ENCODE measurements at regions not wholly inside any gene's neighbourhood (a gene's known extent, or its start where the extent isn't known, plus 50 kb on each side); places are given as distances from the start of the nearest gene placed in this dataset.

DNA sequence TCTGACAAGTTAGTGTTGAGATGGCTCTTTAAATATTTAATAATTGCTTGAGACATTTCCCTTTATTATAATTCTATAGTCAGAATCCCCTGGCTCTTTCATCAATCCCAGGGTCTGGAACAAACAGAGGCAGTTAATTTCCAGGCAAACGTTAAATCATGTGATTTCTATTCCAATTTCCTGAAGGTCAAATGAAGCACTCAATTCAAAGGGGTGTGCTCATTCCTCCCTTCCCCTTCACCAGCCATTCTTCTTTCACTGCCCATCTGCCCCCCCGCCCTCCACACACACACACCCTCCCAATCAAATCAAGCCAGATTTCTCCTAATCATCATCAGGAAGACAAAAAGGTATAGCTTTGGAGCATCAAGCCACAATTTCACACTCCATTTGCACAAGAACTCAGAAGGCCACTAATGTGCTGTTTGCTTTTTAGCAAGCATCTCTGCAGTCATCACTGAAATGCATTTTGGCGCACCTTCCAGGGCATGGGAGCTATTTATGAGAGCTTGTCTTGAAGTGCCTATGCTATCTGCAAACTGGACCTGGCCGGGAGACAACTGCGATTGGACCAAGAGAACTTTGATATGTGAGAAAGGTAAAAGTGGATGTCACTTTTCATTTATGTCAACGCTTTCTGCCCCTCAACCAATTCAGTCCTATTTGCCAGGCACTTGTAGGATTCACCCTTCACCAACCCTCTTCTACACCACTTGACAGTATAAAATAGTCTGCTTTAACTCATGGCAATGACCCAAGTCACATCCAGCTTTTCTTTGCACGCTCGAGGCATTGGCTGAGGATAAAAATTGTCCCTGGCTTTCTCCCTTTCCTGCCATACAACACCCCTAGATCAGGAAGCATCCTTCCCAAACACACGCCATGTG is 315.1 kb upstream of the API5 start:
- TF ChIP-seq, protein P1, sequence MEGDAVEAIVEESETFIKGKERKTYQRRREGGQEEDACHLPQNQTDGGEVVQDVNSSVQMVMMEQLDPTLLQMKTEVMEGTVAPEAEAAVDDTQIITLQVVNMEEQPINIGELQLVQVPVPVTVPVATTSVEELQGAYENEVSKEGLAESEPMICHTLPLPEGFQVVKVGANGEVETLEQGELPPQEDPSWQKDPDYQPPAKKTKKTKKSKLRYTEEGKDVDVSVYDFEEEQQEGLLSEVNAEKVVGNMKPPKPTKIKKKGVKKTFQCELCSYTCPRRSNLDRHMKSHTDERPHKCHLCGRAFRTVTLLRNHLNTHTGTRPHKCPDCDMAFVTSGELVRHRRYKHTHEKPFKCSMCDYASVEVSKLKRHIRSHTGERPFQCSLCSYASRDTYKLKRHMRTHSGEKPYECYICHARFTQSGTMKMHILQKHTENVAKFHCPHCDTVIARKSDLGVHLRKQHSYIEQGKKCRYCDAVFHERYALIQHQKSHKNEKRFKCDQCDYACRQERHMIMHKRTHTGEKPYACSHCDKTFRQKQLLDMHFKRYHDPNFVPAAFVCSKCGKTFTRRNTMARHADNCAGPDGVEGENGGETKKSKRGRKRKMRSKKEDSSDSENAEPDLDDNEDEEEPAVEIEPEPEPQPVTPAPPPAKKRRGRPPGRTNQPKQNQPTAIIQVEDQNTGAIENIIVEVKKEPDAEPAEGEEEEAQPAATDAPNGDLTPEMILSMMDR (IDR thresholded peaks at IDR 0.05), result no peak

DNA sequence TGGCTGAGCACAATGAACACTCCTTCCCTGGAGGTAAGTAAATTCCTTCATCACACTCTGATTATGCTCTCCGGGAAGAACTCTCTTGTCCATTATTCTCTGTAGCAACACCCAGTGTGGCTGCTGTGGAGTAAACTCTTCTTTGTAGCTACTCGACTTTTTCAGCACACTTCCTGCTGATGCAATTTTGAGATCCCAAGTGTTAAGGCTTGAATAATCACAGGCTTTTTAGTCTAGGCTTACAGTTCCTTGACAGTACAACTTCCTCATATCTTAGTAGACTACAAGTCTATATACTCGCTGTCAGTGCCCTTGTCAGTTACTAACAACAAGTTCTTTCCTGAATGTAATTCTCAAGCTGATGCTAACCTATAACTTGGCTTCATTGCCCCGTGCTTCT is 301.8 kb upstream of the API5 start:
- TF ChIP-seq, protein P1 (IDR thresholded peaks at IDR 0.05), result no peak

DNA sequence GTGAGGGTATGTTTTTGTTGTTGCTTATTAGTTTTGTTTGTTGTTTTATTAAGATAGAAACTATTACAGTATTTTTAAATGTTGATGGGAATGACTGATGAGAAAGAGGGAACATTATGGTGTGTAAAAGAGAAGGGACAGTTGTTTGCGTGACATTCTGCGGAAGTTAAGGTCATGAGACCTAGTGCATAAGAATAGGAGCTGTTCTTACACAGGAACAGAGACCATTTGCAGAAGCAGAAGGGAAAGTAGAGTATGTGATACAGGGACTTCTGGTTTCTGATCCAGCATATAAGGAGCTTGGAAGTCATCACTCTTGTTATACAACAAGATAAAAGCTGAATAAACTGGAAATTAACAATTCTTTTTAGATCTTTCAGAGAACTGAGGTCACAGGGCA is 299.2 kb upstream of the API5 start:
- TF ChIP-seq, protein P1 (IDR thresholded peaks at IDR 0.05), result no peak

DNA sequence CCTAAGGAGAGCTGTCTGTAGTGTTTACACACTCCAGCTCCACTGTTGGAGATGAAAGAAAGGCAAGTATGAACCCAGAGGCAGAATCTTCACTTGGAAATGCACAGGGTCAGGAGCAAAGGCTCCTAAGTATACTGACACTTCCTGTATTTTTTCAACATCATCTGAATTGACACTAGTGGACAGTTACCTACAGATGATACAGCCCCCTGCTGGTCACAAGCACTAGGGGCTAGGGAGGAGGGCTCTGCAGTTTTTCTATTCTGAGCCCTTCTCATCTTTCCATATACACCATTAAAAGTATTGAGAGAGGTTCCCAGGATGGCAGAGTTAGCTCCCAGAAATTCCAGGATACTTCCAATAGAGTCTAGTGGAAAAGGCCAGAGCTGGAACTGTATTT is 290.3 kb upstream of the API5 start:
- TF ChIP-seq, protein P1 (IDR thresholded peaks at IDR 0.05), result peak; percentile 66

DNA sequence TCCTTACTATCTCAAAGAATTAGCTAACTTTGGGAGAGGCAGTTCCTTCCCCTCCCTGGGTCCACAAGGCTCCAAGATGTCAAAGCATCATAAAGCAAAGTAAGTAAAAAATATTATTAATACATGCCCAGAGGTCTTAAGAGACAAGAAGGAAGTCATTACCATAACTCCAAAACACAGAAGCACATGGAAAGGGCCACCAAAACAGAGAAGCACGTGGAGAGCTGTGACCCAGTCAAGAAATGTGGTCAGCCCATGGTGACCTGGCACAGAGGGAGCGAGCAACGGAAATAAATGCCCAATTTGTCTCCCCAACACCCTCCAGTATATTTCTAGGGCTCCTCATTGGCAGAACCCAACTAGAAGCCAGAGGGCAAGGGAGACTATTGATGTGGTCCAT is 277.5 kb upstream of the API5 start:
- TF ChIP-seq, protein P1 (IDR thresholded peaks at IDR 0.05), result no peak

DNA sequence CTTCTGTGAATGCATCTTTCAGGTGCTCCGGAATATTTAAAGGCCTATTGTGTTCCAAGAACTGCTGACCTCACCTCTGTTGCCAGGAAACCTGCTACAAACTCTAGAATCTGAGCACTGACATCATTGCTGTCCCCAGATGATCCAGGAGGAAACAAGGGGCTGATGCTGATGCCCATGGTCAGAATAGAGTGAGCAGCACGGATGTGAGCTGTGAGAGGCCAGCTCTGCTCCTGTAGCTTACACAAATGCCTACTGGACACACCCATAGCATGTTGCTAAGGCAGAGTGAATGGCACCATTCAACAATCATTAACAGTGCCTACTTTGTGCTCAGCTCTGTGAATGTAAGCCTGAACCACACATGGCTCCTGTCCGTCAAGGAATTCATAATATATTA is 276.7 kb upstream of the API5 start:
- TF ChIP-seq, protein P1 (IDR thresholded peaks at IDR 0.05), result no peak

DNA sequence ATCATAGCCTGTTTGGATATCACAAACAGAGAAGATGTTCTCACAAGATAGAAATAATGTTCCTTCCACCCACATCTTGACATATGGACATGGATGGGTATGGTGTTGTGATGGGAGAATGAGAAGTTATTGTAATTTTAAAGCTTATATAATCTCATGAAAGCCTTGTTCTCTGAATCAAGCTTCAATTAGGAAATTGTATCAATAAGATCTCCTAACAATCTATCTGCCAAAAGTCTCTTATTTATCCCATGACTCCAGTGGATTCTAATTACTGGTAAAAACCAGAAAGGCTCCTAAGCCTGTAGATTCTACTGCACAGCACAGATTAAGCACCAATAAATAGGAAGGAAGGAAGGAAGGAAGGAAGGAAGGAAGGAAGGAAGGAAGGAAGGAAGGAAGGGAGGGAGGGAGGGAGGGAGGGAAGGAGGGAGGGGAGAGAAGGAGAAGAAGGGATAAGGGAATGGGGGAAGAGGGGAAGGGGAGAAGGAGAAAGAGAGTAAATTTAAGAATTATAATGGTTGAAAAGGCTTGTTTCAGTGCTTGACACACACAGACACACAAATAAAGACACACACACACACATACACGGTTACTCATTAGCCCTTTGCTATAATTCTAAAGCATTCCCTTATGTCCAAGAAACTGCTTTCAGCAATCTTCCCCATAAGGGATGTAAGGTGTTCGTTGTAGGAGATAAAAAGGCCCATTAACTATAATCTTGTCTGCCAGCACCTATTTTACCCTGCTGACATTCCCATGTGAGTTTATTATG is 258.0 kb upstream of the API5 start:
- TF ChIP-seq, protein P1 (IDR thresholded peaks at IDR 0.05), result no peak

All from LNCAP (cell line).